HG03103 (cell line): ENCODE measurements at regions not wholly inside any gene's neighbourhood (a gene's known extent, or its start where the extent isn't known, plus 50 kb on each side); places are given as distances from the start of the nearest gene placed in this dataset.
A peak's percentile ranks its signal among the peaks of the same experiment; 100 is the strongest.

Experiments
- ATAC-seq: cut with Tn5 transposase; IDR thresholded peaks from one replicate; pipeline ENCODE4 v1.9.1; 2021; ENCODE audit warnings: low read depth; ENCODE audit not compliant: unreplicated experiment

DNA sequence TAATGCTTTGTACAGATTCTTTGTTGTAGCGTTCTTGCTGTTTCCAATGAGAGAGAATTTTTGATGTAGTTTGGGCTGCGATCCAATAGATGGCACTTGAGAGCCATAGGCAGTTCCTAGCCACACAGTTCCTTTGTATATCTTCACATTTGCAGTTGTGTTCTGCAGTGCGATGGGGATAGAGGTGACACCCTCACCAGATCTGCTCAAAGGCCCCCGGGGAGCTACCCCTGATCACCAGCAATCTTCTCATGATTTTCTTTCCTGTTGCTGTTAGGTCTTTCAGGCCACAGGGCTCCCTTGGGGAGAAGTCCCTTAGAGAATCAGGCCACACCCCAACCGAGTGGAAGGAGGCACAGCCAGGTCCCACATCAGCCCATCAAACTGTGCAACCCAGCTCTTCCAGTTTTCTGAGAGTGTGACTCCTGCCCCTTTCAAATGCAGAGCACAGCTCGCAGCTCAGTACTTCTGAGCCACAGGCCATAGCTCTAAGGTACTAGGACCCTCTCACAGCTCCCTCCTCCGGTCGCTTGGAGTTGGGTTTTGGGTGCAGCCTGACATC lies 353.7 kb downstream of the SLCO4C1 start:
- ATAC-seq = peak; percentile 79

DNA sequence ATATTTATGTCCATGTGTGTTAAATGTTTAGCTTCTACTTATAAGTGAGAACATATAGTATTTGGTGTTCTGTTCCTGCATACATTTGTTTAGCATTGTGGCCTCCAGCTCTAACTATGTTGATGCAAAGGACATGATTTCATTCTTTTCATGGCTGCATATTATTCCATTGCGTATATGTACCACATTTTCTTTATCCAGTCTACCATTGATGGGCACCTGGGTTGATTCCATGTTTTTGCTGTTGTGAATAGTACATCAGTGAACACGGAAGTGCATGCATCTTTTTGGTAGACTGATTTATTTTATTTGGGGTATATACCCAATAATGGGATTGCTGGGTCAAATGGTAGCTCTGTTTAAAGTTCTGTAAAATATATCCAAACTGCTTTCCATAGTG lies 359.0 kb downstream of the SLCO4C1 start:
- ATAC-seq = no peak

DNA sequence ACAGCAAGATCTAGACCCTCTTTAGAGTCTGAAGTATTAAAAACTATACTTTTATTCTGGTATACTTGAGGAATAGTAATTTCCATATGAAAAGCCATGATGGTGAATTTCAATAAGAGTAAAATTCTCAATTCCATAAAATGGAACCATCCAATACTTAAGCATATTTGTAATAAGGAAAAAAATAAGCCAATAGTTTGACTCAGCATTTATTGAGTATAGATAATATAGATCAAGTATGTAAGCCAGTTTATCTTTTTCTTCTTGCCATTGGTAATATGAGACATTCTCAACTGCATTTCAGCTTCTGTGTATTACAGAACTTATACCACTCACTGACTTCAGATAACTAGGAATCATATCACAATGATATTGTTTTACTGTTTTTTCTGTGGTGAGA lies 361.0 kb downstream of the SLCO4C1 start:
- ATAC-seq = no peak

DNA sequence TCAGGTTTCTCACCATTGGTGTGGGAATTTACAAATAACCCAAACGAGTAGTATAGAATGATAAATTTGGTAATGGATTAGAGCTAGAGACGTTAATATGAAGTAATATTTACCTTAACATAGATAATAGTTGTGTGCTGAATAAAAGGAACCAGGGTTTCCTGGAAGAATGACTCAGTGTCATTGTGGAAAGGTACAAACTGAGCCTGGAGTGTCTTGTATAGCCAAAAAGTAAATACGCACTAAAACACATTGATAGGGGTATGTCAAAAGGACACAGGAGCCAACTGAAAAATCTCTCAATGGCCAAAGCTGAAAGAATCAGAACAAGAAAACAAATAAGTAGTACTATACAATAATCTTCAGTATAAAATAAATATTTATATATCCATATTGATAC lies 363.5 kb downstream of the SLCO4C1 start:
- ATAC-seq = no peak

DNA sequence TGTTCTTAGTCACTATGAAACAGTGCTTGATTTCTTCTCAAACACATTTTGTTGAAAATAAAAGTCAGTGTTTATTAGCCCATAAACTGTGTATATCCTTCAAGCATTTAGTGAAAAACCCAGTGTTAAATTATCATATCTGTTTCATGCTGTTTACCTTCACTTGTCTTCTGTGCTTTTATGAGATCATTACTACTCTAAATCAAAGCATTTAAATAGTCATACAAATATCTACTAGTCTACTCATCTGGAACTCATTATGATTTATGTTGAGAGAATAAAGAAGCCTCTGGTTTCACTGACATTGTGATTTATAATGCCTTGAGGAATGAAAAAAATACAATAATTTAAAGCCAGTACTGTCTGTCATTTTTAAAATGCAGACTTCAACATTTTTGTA lies 366.5 kb downstream of the SLCO4C1 start:
- no peak for ATAC-seq

DNA sequence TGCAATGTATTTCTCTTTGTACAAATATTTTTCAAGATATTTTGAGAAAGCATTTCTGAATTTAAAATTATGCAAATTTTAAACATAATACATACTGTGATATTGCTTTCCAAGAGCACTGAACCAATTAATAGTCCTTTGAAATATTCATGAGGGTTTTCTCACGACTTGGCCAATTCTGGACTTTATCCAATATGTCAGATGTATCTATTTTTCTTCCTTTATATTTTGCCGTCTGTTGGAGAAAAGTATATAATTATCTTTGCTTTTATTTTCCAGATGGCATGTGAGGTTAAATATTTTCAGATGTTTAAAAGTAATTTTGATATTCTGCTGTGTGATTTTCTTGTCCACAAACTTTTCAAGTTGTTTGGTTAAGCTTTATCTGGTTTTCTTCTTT lies 378.9 kb downstream of the SLCO4C1 start:
- ATAC-seq = no peak

DNA sequence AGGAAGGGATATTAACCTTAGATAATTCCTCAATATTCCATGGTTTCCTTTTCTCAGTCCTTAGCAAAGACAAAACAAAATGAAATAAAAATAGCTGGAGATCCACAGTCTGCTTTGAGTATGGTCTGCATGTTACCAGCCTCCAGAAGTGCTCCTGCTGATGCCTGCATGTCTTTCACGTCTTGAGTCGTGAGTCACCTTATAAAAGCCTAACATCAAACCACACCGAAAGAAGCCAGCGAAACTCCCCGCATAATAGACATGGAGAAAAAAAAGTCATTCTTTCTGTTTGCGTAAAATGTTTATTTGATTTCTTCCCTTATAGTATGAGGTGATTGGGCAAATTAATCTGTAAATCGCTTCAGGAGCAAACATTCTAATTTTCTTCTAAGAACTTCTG lies 380.5 kb downstream of the SLCO4C1 start:
- ATAC-seq = no peak

DNA sequence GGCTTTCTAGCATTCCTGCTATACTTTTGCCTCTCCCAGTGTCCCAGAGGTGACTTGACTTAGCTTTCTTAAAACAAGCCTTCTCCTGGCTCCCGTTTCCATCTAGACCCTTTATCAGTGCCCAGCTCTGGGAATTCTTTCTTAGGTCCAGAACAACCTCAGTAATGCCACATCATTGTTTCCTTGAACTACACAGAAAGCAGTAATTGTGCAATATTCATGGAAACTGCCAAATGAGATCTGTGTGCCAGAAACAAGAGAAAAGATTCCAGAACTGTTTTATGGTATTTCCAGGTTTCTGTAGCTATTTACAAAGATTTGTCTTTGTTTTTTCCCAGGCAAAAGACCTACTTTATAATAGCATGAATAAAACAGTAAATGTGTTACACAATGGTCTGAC lies 391.3 kb downstream of the SLCO4C1 start:
- no peak for ATAC-seq

DNA sequence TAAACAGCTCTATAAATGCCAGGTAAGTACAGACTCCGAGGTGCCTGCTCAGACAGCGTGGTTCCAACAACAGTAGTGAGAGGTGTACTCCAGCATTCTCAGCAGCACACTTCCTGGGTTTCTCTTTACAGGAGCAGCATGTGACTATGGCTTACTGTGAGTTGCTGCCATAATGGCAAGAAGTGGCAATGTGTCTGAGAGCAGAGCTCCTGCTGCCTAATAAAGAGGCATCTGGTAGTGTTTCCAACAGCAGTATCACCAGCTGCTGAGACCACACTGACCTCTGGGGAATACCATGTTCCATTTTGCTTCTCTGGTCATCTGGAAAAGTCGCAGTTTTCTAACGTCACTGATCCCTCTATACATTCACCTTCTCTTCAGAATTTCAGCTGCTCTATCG lies 398.2 kb downstream of the SLCO4C1 start:
- ATAC-seq = no peak

DNA sequence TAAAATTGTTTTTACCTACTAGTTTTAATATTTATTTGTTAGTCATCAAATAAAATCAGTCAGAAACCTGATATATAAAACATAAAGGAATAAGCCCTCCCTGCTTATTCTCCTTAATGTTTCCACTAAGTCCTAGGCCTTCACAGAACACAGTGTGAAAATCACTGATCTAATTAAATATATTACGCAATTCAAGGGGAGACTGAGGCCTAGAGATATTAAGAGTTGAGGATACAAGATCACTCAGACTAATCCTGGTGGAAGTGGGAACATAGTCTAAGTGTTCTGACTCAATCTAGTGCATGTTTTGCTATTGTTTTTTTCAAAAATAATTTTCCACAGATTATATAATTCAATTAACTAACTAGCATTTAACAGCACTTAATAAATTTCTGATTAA lies 401.1 kb downstream of the SLCO4C1 start:
- no peak for ATAC-seq

DNA sequence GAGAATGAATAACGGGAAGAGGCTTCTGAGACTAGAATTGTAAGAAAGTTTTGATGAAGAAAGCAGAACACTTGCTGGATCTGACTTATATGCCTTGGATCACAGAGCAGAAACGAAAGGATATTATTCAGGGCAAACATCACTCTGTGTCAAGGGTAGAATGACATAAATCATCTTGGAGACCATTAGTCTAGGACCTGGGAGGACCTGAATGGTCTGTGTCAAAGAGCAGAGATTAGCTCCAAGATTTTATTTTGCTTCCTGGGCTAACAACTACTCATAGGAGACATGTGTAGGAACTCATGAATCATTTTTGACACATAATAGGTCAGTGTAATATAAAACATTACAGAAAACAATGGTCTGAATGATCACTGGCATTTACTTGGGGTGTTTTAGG lies 417.9 kb downstream of the SLCO4C1 start:
- ATAC-seq = no peak

DNA sequence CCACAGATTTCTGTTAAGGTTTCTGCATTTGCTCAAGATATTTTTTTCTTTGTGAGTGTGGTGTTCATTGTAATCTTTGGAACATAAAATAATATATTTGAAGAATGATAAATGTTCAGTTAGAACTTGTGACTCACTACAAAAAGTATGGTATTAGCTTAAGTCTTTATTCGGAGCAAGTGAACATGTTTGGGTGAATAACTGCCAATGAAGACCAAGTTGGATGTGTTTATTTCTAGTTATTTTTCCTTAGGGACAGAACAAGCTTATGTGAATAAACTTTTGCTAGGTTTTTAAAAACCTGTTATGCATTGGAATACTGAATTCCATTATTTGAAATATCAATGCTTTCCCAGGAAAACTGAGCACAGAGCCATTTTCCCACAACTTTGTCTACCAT lies 418.6 kb downstream of the SLCO4C1 start:
- ATAC-seq = no peak

DNA sequence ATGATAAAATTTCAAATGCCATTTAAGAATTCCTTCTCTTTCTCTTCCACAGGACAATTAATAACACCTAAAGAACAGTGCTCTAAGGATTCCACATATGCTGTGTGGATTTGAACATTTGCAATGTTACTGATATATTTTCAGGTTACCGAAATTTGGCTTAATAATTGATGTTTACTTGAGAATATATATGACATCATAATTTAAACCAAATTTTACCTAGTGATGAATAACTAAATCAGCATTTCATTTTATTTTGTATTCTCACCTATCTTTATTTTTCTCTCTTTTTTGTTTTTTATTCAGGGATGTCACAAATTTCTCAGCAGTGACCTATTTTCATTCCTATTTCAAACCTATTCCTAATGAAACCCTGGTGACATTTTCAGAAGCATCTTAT lies 429.6 kb downstream of the SLCO4C1 start:
- no peak for ATAC-seq

DNA sequence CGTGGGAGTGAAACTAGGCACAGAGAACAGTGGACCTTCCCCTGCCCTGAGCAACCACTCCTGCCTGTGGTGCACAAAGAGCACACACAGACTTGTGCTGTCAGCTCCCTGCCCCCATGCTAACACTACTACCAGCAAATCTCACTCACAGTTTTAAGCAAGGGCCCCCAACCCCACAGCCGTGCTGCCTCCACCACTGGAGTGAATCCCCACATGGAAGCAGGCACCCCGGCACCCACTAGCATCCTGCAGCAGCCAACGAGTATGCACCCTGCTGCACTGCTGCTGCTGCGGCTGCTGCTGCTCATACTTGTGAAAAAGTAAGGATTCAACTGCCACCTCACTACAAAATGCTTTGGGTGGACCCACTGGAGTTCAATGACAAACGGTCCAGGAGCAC lies 435.5 kb downstream of the SLCO4C1 start:
- ATAC-seq = no peak

DNA sequence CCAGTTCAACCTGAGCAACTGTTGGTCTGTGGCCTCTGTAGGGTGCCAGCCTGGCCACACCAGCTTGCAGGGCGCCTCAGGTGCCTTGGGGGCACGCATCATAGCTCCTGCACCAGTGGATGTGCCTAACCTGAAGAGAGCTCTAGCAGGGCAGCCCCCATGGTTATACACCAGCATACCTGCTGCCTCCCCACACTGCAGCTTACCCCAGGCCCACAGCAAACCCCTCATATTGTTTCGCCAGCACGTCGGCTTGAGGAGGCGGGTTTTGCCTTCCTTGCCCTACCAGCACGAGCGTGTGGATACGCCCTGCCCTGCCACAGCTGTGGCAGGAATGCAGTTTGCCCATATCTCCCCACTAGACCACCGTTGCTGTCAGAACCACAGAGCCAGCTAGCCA lies 435.9 kb downstream of the SLCO4C1 start:
- ATAC-seq = no peak

DNA sequence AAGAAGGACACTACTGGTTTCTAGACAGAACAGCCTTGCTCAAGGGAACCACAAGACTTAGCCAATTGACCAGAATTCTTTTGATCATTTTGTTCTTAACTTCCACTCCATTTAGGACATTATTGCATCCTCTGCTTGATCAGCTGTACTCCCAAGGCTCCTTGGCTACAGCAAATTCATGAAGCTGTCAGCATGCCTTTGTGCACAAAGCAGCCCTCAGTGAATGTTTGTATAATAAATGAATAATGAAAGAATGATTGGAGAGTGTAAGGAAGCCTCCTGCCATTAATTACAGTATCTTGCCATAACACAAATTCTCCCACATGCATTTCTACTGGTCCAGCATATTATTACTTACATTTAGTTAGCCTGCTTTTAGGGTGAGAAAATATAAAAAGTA lies 449.6 kb downstream of the SLCO4C1 start:
- no peak for ATAC-seq

DNA sequence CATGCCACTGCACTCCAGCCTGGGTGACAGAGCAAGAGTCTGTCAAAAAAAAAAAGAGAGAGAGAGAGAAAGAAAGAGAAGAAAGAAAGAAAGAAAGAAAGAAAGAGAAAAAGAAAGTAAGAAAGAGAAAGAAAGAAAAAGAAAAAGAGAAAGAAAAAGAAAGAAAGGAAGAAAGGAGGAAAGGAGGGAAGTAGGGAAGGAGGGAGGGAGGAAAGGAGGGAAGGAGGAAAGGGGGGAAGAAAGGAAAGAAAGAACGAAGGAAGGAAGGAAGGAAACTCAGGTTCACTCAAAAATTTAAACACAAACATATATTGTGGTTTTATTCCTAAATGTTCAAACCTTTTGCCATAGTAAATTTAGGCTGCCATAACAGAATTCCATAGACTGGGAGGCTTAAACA lies 453.0 kb downstream of the SLCO4C1 start:
- no peak for ATAC-seq

DNA sequence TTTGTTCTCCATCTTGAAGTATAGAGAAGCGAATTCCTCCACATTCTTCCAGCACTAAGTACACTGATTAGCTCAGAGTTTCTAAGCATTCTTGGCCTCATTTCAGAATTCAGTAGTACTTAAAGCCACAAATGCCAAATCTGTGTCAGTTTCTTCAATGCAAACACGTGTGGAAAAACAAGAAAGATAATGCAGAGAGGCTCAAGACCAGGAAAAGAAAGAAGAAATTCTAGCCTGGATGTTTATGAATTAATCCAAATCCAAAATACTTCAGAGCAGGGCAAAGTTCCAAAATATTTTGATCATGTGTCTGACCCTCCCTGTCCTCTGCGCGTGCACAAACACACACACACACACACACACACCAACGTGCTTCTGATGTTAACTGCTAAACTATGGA lies 457.6 kb downstream of the SLCO4C1 start:
- ATAC-seq = no peak

DNA sequence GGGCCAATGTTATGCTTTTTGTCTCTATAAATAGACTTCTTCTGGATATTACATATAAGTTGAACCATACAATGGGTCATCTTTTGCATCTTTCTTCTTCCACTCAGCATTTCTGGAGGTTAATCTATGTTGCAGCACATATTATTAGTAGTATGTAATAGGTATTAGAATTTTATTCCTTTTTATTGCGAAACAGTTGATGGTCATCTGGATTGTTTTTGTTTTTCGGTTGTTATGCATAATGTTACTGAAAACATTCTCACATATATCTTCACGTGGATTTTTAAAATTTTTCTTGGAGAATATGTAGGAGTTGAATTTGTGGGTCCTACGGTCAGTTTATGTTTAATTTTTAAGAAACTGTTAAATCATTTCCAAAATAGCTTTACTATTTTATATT lies 466.8 kb downstream of the SLCO4C1 start:
- no peak for ATAC-seq

DNA sequence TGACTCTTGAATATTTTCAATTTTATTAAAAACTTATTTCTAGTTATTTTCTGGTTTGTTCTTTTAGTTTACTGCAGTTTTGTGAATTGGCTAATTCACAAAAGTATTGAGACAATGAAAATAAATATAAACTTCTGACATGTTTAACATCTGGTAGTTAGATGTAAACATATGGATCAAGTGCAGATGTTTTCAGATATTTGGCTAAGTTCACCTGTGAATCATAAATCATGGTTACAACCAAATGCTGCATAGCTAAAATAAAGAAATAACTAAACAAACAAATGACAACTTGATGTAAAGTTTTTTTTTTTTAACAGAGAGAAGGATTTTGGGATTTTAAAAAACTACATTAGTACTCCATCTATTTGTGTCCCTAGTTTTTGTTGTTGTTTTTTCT lies 484.6 kb downstream of the SLCO4C1 start:
- no peak for ATAC-seq

DNA sequence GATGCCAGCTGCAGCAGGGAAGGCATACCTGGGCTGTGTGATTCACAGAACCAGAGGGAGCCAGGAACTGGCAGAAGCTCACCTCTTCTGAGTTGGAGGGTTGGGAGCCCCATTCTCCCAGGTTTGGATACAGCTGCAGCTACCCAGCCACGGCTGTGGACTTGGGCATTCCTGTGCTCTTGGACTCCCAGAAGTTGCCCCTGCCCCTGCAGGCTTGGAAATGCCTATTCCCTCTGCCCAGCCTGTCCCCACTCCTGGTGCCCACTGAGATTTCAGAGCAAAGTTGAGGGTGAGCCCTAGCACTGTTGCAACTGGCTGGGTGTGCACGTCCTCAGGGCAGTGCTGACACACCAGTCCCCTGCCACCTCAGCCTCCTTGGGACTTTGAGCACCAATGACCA lies 489.7 kb downstream of the SLCO4C1 start:
- ATAC-seq = no peak

DNA sequence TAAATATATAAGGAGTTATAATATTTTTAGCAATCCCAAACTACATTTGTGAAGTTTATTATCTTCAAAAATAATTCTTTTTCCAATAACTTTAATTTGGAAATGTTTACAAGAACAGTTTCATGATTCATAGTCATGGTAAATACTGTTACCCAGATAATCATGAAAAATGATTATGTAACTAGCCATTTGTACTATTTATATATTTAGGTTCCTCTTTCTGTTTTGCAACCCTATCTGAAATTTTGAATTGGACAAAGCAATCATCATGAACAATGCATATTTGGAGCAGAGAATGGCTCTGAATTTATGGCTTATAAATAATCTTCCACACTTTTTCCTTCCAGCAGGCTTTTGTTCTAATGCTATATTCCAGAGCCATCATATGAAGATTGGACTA lies 499.7 kb downstream of the SLCO4C1 start:
- ATAC-seq = no peak

DNA sequence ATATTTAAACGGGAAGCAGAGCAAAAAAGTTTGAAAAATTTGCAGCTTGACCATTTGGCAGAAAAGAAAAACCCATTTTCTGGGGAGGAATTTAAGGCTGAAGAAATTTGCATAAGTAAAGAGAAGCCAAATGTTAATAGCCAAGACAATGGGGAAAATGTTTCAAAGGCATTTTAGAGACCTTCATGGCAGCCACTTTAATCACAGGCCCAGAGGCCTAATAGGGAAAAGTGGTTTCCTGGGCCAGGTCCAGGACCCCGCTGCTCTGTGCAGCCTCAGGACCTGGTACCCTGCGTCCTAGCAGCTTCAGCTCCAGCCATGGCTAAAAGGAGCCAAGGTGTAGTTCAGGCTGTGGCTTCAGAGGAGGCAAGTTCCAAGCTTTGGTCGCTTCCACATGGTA lies 507.3 kb downstream of the SLCO4C1 start:
- ATAC-seq = no peak
